ENCODE measurements at regions not wholly inside any gene's neighbourhood (a gene's known extent, or its start where the extent isn't known, plus 50 kb on each side); places are given as distances from the start of the nearest gene placed in this dataset.
"Not testable (repeated sequence)": the region's sequence is repeated elsewhere in the genome, so short reads cannot be mapped to it uniquely, and the experiment has no call there.

GRCh38 chr2:180692322-180692721, 288.1 kb upstream of the UBE2E3 start:
- no peaks in the 10 kb centered on the region for H3K36me3 ChIP-seq
- DNase-seq (no peak), ATAC-seq (no peak)
- H3K4me1 ChIP-seq, result no peaks in the 10 kb centered on the region
- no peak overlapping the region for H3K27ac ChIP-seq
- intact Hi-C loops (cut with DNase I), result no loop called here
- TF ChIP-seq CTCF (IDR thresholded peaks at IDR 0.05), result no peak
- no peaks in the 10 kb centered on the region for H3K9me3 ChIP-seq
- no peaks in the 10 kb centered on the region for H3K27me3 ChIP-seq
- H3K4me3 ChIP-seq, result no peak overlapping the region

GRCh38 chr2:180691855-180692223, 288.6 kb upstream of the UBE2E3 start:
- H3K4me3 ChIP-seq; H3K36me3 ChIP-seq; H3K4me1 ChIP-seq; DNase-seq; intact Hi-C loops (cut with DNase I); ATAC-seq; H3K27ac ChIP-seq; H3K9me3 ChIP-seq; H3K27me3 ChIP-seq: not testable (repeated sequence)

GRCh38 chr2:180691186-180691854, 289.1 kb upstream of the UBE2E3 start:
- H3K4me1 ChIP-seq; intact Hi-C loops (cut with DNase I); ATAC-seq; H3K9me3 ChIP-seq; H3K27me3 ChIP-seq; H3K4me3 ChIP-seq; H3K27ac ChIP-seq; H3K36me3 ChIP-seq: not testable (repeated sequence)
- peak; percentile 60 for DNase-seq

GRCh38 chr2:180690611-180691010, 289.8 kb upstream of the UBE2E3 start:
- Histone ChIP-seq H3K36me3 (no peaks in the 10 kb centered on the region), H3K4me3 (no peak overlapping the region), H3K27ac (no peak overlapping the region), H3K27me3 (no peaks in the 10 kb centered on the region), H3K4me1 (no peaks in the 10 kb centered on the region), H3K9me3 (no peaks in the 10 kb centered on the region)
- ATAC-seq (no peak), DNase-seq (no peak)
- intact Hi-C loops (cut with DNase I), result no loop called here
- TF ChIP-seq CTCF (IDR thresholded peaks at IDR 0.05), result no peak

GRCh38 chr2:180682871-180683270, 297.5 kb upstream of the UBE2E3 start:
- no peak for TF ChIP-seq CTCF (IDR thresholded peaks at IDR 0.05)
- ATAC-seq (no peak), DNase-seq (no peak)
- Histone ChIP-seq H3K27me3 (no peaks in the 10 kb centered on the region), H3K27ac (no peak overlapping the region), H3K4me1 (no peaks in the 10 kb centered on the region), H3K4me3 (no peak overlapping the region), H3K36me3 (no peaks in the 10 kb centered on the region), H3K9me3 (no peaks in the 10 kb centered on the region)
- intact Hi-C loops (cut with DNase I), result no loop called here

- no peaks in the 10 kb centered on the region for H3K36me3 ChIP-seq
- no peak for DNase-seq
- ATAC-seq, result no peak
- no peaks in the 10 kb centered on the region for H3K9me3 ChIP-seq
- intact Hi-C loops (cut with DNase I), result no loop called here
- no peaks in the 10 kb centered on the region for H3K4me1 ChIP-seq
- no peak for TF ChIP-seq CTCF (IDR thresholded peaks at IDR 0.05)
- H3K27ac ChIP-seq, result no peak overlapping the region
- no peaks in the 10 kb centered on the region for H3K27me3 ChIP-seq
- no peak overlapping the region for H3K4me3 ChIP-seq
Measured at GRCh38 chr2:180679693-180680092, 300.7 kb upstream of the UBE2E3 start.

- Histone ChIP-seq H3K4me1 (no peaks in the 10 kb centered on the region), H3K27ac (no peak overlapping the region), H3K9me3 (no peaks in the 10 kb centered on the region), H3K36me3 (no peaks in the 10 kb centered on the region), H3K4me3 (no peak overlapping the region), H3K27me3 (no peaks in the 10 kb centered on the region)
- intact Hi-C loops (cut with DNase I), result no loop called here
- ATAC-seq (no peak), DNase-seq (no peak)
- TF ChIP-seq CTCF (IDR thresholded peaks at IDR 0.05), result no peak
Measured at GRCh38 chr2:180678625-180678972, 301.8 kb upstream of the UBE2E3 start.
